ENCODE measurements at regions not wholly inside any gene's neighbourhood (a gene's known extent, or its start where the extent isn't known, plus 50 kb on each side); places are given as distances from the start of the nearest gene placed in this dataset.

GRCh38 chr5:176736931-176737745 is 73.2 kb upstream of the UNC5A start:
- TF ChIP-seq EZH2phosphoT487 (IDR thresholded peaks at IDR 0.05; ENCODE audit: insufficient read depth, low read depth) (no peak), EZH2 (IDR thresholded peaks at IDR 0.05; ENCODE audit: insufficient read depth, poor library complexity, severe bottlenecking) (no peak)
